ENCODE measurements at regions not wholly inside any gene's neighbourhood (a gene's known extent, or its start where the extent isn't known, plus 50 kb on each side); places are given as distances from the start of the nearest gene placed in this dataset.

DNA sequence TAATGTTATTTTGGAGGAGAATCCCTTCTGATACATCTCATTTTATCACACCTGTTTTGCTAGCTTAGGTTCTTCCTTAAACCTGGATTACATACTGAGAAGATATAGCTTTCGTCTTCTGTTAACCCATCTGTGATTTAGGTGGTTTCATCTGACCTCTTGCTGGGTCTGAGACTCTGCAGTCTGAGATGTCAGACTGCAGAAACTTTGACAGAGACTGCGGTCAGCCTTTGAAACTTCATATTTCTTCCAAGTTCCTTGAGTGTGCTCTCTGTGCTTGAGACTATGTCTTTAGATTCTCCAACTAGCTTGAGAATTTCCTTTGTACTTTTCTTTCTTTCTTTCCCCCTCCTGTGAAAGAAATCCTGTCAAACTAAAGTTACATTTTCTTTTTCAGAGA, 196.4 kb upstream of the MPHOSPH6 start:
- Histone ChIP-seq H3F3A (replicated peaks; ENCODE audit: insufficient read depth) (no peaks in the 10 kb centered on the region), H4K20me1 (ENCODE audit: insufficient read depth) (no peaks in the 10 kb centered on the region), H3K27ac (ENCODE audit: low read depth in 2 of 2, low read length in 1 of 2) (no peak overlapping the region), H3K4me3 (ENCODE audit: low read depth in 2 of 2, low read length in 1 of 2) (no peak overlapping the region), H2AFZ (ENCODE audit: low read depth) (no peak overlapping the region), H3K27me3 (ENCODE audit: insufficient read depth) (no peaks in the 10 kb centered on the region), H3K36me3 (replicated peaks in 1 of 2; ENCODE audit: control insufficient read depth in 1 of 2, insufficient read depth in 2 of 2, low read length in 1 of 2) (no peaks in the 10 kb centered on the region), H3K9me3 (no peaks in the 10 kb centered on the region), H3K4me2 (no peak overlapping the region), H3K9me2 (no peaks in the 10 kb centered on the region), H3K79me2 (ENCODE audit: insufficient read depth) (no peaks in the 10 kb centered on the region), H3K9ac (no peak overlapping the region), H3K4me1 (ENCODE audit: control insufficient read depth in 1 of 2, insufficient read depth in 2 of 2, low read depth in 1 of 2, low read length in 1 of 2) (no peaks in the 10 kb centered on the region)
- 10% methylated on average over 2 of the region's 2 CpGs for WGBS (ENCODE audit: low lambda C conversion rate)
- TF ChIP-seq FOXM1 (IDR thresholded peaks at IDR 0.05; ENCODE audit: low read depth) (no peak), TEAD4 (IDR thresholded peaks at IDR 0.05; ENCODE audit: borderline replicate concordance, insufficient read depth) (no peak), MXI1 (IDR thresholded peaks at IDR 0.05; ENCODE audit: low read depth, low read length) (no peak), JUND (IDR thresholded peaks at IDR 0.05) (no peak), EP300 (IDR thresholded peaks at IDR 0.05; ENCODE audit: borderline replicate concordance in 1 of 2, low read depth in 1 of 2, low read length in 1 of 2) (no peak), EZH2phosphoT487 (IDR thresholded peaks at IDR 0.05; ENCODE audit: borderline replicate concordance, low read depth) (no peak), GATA2 (CRISPR knock-in tag; IDR thresholded peaks at IDR 0.05) (no peak), RCOR1 (IDR thresholded peaks at IDR 0.05; ENCODE audit: low read length) (no peak), RFX5 (IDR thresholded peaks at IDR 0.05; ENCODE audit: low read length) (no peak), FOXJ3 (CRISPR knock-in tag; IDR thresholded peaks at IDR 0.05) (no peak), SMC3 (IDR thresholded peaks at IDR 0.05; ENCODE audit: low read depth, low read length) (no peak), CHD2 (IDR thresholded peaks at IDR 0.05; ENCODE audit: low read length, partially characterized antibody) (no peak)
- TF ChIP-seq, protein P1, sequence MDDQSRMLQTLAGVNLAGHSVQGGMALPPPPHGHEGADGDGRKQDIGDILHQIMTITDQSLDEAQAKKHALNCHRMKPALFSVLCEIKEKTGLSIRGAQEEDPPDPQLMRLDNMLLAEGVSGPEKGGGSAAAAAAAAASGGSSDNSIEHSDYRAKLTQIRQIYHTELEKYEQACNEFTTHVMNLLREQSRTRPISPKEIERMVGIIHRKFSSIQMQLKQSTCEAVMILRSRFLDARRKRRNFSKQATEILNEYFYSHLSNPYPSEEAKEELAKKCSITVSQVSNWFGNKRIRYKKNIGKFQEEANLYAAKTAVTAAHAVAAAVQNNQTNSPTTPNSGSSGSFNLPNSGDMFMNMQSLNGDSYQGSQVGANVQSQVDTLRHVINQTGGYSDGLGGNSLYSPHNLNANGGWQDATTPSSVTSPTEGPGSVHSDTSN (IDR thresholded peaks at IDR 0.05): no peak
- TF ChIP-seq, protein P2, sequence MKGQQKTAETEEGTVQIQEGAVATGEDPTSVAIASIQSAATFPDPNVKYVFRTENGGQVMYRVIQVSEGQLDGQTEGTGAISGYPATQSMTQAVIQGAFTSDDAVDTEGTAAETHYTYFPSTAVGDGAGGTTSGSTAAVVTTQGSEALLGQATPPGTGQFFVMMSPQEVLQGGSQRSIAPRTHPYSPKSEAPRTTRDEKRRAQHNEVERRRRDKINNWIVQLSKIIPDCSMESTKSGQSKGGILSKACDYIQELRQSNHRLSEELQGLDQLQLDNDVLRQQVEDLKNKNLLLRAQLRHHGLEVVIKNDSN (IDR thresholded peaks at IDR 0.05; ENCODE audit: borderline replicate concordance, low read depth): no peak
- no peak for DNase-seq
- ChIA-PET POLR2A (no interaction called here), CTCF (interaction anchor here (1.0 to 6.5 kb wide), 2 partner anchors 90 to 103 kb away, joined by 4 to 53 read pairs; no protein-coding TSS in a partner anchor)

DNA sequence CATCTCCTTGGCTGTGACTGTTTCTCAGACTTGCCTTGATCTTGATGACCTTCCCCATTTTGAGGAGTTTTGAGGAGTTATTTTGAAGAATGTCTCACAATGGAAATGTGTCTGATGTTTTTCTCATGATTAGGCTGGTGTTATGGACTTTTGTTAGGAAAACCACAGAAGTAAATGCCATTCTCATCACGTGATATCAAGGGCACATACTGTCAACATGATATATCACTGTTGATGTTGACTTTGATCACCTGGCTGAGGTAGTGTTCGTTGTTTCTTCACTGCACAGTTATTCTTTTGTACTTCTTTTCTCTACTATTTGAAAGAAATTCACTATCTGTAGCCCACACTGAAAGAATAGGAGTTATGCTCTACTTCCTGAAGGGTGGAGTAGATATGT, 194.7 kb upstream of the MPHOSPH6 start:
- no peak for DNase-seq
- Histone ChIP-seq H3K9me2 (no peaks in the 10 kb centered on the region), H3F3A (replicated peaks; ENCODE audit: insufficient read depth) (no peaks in the 10 kb centered on the region), H4K20me1 (ENCODE audit: insufficient read depth) (no peaks in the 10 kb centered on the region), H3K36me3 (replicated peaks in 1 of 2; ENCODE audit: control insufficient read depth in 1 of 2, insufficient read depth in 2 of 2, low read length in 1 of 2) (no peaks in the 10 kb centered on the region), H3K9ac (no peak overlapping the region), H3K27me3 (ENCODE audit: insufficient read depth) (no peaks in the 10 kb centered on the region), H2AFZ (ENCODE audit: low read depth) (no peak overlapping the region), H3K9me3 (no peaks in the 10 kb centered on the region), H3K27ac (ENCODE audit: low read depth in 2 of 2, low read length in 1 of 2) (no peak overlapping the region), H3K4me2 (no peak overlapping the region), H3K4me3 (ENCODE audit: low read depth in 2 of 2, low read length in 1 of 2) (no peak overlapping the region), H3K4me1 (ENCODE audit: control insufficient read depth in 1 of 2, insufficient read depth in 2 of 2, low read depth in 1 of 2, low read length in 1 of 2) (no peaks in the 10 kb centered on the region), H3K79me2 (ENCODE audit: insufficient read depth) (no peaks in the 10 kb centered on the region)
- TF ChIP-seq FOXM1 (IDR thresholded peaks at IDR 0.05; ENCODE audit: low read depth): no peak
- no peak for TF ChIP-seq JUND (IDR thresholded peaks at IDR 0.05)
- TF ChIP-seq, protein P3, sequence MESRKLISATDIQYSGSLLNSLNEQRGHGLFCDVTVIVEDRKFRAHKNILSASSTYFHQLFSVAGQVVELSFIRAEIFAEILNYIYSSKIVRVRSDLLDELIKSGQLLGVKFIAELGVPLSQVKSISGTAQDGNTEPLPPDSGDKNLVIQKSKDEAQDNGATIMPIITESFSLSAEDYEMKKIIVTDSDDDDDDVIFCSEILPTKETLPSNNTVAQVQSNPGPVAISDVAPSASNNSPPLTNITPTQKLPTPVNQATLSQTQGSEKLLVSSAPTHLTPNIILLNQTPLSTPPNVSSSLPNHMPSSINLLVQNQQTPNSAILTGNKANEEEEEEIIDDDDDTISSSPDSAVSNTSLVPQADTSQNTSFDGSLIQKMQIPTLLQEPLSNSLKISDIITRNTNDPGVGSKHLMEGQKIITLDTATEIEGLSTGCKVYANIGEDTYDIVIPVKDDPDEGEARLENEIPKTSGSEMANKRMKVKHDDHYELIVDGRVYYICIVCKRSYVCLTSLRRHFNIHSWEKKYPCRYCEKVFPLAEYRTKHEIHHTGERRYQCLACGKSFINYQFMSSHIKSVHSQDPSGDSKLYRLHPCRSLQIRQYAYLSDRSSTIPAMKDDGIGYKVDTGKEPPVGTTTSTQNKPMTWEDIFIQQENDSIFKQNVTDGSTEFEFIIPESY (IDR thresholded peaks at IDR 0.05; ENCODE audit: borderline replicate concordance, low read depth): no peak
- no peak for TF ChIP-seq SMC3 (IDR thresholded peaks at IDR 0.05; ENCODE audit: low read depth, low read length)
- no peak for TF ChIP-seq YY1 (IDR thresholded peaks at IDR 0.05; ENCODE audit: low read depth)
- TF ChIP-seq RFX5 (IDR thresholded peaks at IDR 0.05; ENCODE audit: low read length): no peak
- no peak for TF ChIP-seq SIN3A (IDR thresholded peaks at IDR 0.05; ENCODE audit: borderline replicate concordance, low read depth, low read length)
- CTCF ChIA-PET: no interaction called here
- POLR2A ChIA-PET: no interaction called here
- 9% methylated on average over 2 of the region's 2 CpGs for WGBS (ENCODE audit: low lambda C conversion rate)

Measured in SK-N-SH (cell line).